ENCODE measurements at regions not wholly inside any gene's neighbourhood (a gene's known extent, or its start where the extent isn't known, plus 50 kb on each side); places are given as distances from the start of the nearest gene placed in this dataset.

GRCh38 chr20:11168026-11168425, 494.2 kb upstream of the JAG1 start:
- DNase-seq (no peak), ATAC-seq (no peak)
- Histone ChIP-seq H3K36me3 (no peaks in the 10 kb centered on the region), H3K9me3 (no peaks in the 10 kb centered on the region), H3K27me3 (no peaks in the 10 kb centered on the region), H3K4me3 (no peak overlapping the region), H3K27ac (no peak overlapping the region), H3K4me1 (peaks cover 0 to 36% (median 12%) of the 10 kb centered on the region in 9 donors)
- TF ChIP-seq CTCF (IDR thresholded peaks at IDR 0.05) = no peak
- intact Hi-C loops (cut with DNase I) = no loop called here

- Histone ChIP-seq H3K36me3 (no peaks in the 10 kb centered on the region), H3K27me3 (no peaks in the 10 kb centered on the region), H3K4me3 (no peak overlapping the region), H3K9me3 (no peaks in the 10 kb centered on the region), H3K27ac (peak overlapping the region in 4 of 10 donors; percentile 10 to 61 (median 48)), H3K4me1 (peaks cover 0 to 36% (median 12%) of the 10 kb centered on the region in 9 donors)
- intact Hi-C loops (cut with DNase I) = no loop called here
- ATAC-seq (peak in 2 of 8 donors; percentile 21 to 34), DNase-seq (no peak)
- TF ChIP-seq CTCF (IDR thresholded peaks at IDR 0.05) = no peak
Observed at GRCh38 chr20:11170025-11170424, 496.2 kb upstream of the JAG1 start.

GRCh38 chr20:11170565-11170964, 496.8 kb upstream of the JAG1 start:
- DNase-seq = no peak
- no peak for TF ChIP-seq CTCF (IDR thresholded peaks at IDR 0.05)
- H3K9me3 ChIP-seq = no peaks in the 10 kb centered on the region
- no peaks in the 10 kb centered on the region for H3K36me3 ChIP-seq
- peak in 1 of 8 donors; percentile 17 for ATAC-seq
- peak overlapping the region in 4 of 10 donors; percentile 10 to 61 (median 48) for H3K27ac ChIP-seq
- no peak overlapping the region for H3K4me3 ChIP-seq
- intact Hi-C loops (cut with DNase I) = no loop called here
- no peaks in the 10 kb centered on the region for H3K27me3 ChIP-seq
- H3K4me1 ChIP-seq = peaks cover 0 to 36% (median 12%) of the 10 kb centered on the region in 9 donors
- 54 to 69% methylated on average over 2 of the region's 2 CpGs for WGBS, 2 donors

GRCh38 chr20:11172881-11173280, 499.1 kb upstream of the JAG1 start:
- DNase-seq = no peak
- Histone ChIP-seq H3K9me3 (no peaks in the 10 kb centered on the region), H3K4me3 (no peak overlapping the region), H3K27me3 (no peaks in the 10 kb centered on the region), H3K27ac (no peak overlapping the region), H3K36me3 (no peaks in the 10 kb centered on the region), H3K4me1 (peaks cover 0 to 36% (median 12%) of the 10 kb centered on the region in 9 donors)
- ATAC-seq = no peak
- intact Hi-C loops (cut with DNase I) = no loop called here
- WGBS, 2 donors = 59 to 81% methylated on average over 1 of the region's 1 CpG
- TF ChIP-seq CTCF (IDR thresholded peaks at IDR 0.05) = no peak
